ENCODE measurements at regions not wholly inside any gene's neighbourhood (a gene's known extent, or its start where the extent isn't known, plus 50 kb on each side); places are given as distances from the start of the nearest gene placed in this dataset.

GRCh38 chr18:41814651-41815050 is 140.4 kb upstream of the PIK3C3 start:
- TF ChIP-seq FOXP2 (optimal IDR thresholded peaks at IDR 0.05; ENCODE audit: borderline replicate concordance, extremely low read depth, extremely low read length, insufficient read depth) (no peak), SIN3A (IDR thresholded peaks at IDR 0.05; ENCODE audit: borderline replicate concordance, insufficient read depth, low read length) (no peak), POLR2AphosphoS5 (IDR thresholded peaks at IDR 0.05; ENCODE audit: low read depth, low read length) (no peak), REST (IDR thresholded peaks at IDR 0.05; ENCODE audit: insufficient read depth in 1 of 2, low read depth in 2 of 2, low read length in 2 of 2) (no peak), TAF1 (IDR thresholded peaks at IDR 0.05; ENCODE audit: borderline replicate concordance, insufficient read depth, low read length) (no peak)

- TF ChIP-seq SIN3A (IDR thresholded peaks at IDR 0.05; ENCODE audit: borderline replicate concordance, insufficient read depth, low read length) (no peak), REST (IDR thresholded peaks at IDR 0.05; ENCODE audit: insufficient read depth in 1 of 2, low read depth in 2 of 2, low read length in 2 of 2) (no peak), TAF1 (IDR thresholded peaks at IDR 0.05; ENCODE audit: borderline replicate concordance, insufficient read depth, low read length) (no peak), FOXP2 (optimal IDR thresholded peaks at IDR 0.05; ENCODE audit: borderline replicate concordance, extremely low read depth, extremely low read length, insufficient read depth) (no peak), POLR2AphosphoS5 (IDR thresholded peaks at IDR 0.05; ENCODE audit: low read depth, low read length) (no peak)
These were observed 145.4 kb upstream of the PIK3C3 start for GRCh38 chr18:41809652-41810051.

- no peak for TF ChIP-seq TAF1 (IDR thresholded peaks at IDR 0.05; ENCODE audit: borderline replicate concordance, insufficient read depth, low read length)
- TF ChIP-seq FOXP2 (optimal IDR thresholded peaks at IDR 0.05; ENCODE audit: borderline replicate concordance, extremely low read depth, extremely low read length, insufficient read depth) = no peak
- TF ChIP-seq POLR2AphosphoS5 (IDR thresholded peaks at IDR 0.05; ENCODE audit: low read depth, low read length) = no peak
- TF ChIP-seq SIN3A (IDR thresholded peaks at IDR 0.05; ENCODE audit: borderline replicate concordance, insufficient read depth, low read length) = no peak
- no peak for TF ChIP-seq REST (IDR thresholded peaks at IDR 0.05; ENCODE audit: insufficient read depth in 1 of 2, low read depth in 2 of 2, low read length in 2 of 2)
These were observed 149.7 kb upstream of the PIK3C3 start for GRCh38 chr18:41805341-41805740.

- TF ChIP-seq FOXP2 (optimal IDR thresholded peaks at IDR 0.05; ENCODE audit: borderline replicate concordance, extremely low read depth, extremely low read length, insufficient read depth) = no peak
- TF ChIP-seq REST (IDR thresholded peaks at IDR 0.05; ENCODE audit: insufficient read depth in 1 of 2, low read depth in 2 of 2, low read length in 2 of 2) = no peak
- TF ChIP-seq TAF1 (IDR thresholded peaks at IDR 0.05; ENCODE audit: borderline replicate concordance, insufficient read depth, low read length) = no peak
These were observed 156.2 kb upstream of the PIK3C3 start for GRCh38 chr18:41798879-41799278.

GRCh38 chr18:41790687-41791086 is 164.3 kb upstream of the PIK3C3 start:
- TF ChIP-seq POLR2AphosphoS5 (IDR thresholded peaks at IDR 0.05; ENCODE audit: low read depth, low read length) = no peak
- no peak for TF ChIP-seq FOXP2 (optimal IDR thresholded peaks at IDR 0.05; ENCODE audit: borderline replicate concordance, extremely low read depth, extremely low read length, insufficient read depth)
- no peak for TF ChIP-seq SIN3A (IDR thresholded peaks at IDR 0.05; ENCODE audit: borderline replicate concordance, insufficient read depth, low read length)
- TF ChIP-seq REST (IDR thresholded peaks at IDR 0.05; ENCODE audit: insufficient read depth in 1 of 2, low read depth in 2 of 2, low read length in 2 of 2) = no peak
- no peak for TF ChIP-seq TAF1 (IDR thresholded peaks at IDR 0.05; ENCODE audit: borderline replicate concordance, insufficient read depth, low read length)

Data from PFSK-1 (cell line).